ENCODE measurements at regions not wholly inside any gene's neighbourhood (a gene's known extent, or its start where the extent isn't known, plus 50 kb on each side); places are given as distances from the start of the nearest gene placed in this dataset.
"Not testable (repeated sequence)": the region's sequence is repeated elsewhere in the genome, so short reads cannot be mapped to it uniquely, and the experiment has no call there.

DNA sequence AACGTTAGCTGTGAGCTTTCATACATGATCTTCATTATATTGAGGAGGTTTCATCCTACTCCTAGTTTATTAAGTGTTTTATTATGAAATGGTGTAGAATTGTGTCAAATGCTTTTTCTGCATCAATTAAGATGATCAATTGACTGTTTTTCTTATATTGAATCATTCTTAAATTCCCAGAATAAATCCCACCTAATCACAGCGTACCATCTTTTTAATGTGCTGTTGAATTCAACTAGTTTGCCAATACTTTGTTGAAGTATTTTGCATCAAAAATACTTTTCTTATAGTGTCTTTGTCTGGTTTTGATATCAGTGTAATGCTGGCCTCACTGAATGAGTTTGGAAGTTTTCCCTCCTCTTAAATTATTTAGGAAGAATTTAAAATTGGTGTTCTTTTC lies 138.6 kb upstream of the SGCG start:
- no peak for ATAC-seq

DNA sequence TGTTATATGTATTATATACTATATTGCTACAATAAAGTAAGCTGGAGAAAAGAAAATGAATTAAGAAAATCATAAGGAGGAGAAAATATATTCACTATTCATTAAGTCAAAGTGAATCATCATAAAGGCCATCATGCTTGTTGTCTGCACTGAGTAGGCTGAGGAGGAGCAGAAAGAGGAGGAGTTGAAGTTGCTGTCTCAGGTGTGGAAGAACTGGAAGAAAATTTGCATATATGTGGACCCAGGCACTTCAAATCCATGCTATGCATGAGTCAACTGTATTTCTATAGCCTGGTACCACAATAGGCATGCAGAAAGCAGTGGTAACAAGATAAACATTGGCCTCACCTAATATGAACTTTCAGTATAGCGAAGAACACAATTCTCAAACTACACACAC lies 135.9 kb upstream of the SGCG start:
- no peak for ATAC-seq

DNA sequence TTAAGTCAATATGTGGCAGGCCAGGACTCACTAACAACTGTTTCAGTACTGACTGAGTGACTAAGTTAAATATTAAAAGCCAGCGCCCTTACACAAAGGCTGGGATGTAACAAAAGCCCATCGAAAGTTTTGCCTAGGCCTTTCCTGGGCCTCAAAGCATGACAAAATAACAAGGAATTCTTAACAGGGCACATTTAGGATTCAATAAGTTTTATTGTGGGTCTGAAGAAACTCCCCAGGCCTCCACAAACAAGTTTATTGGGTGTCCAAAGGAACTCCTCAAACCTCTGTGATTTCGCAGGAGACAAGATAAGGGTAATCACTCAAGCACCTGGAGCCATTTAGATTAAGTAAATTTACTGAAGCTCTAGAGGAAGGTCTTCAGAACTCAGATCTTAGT lies 130.7 kb upstream of the SGCG start:
- ATAC-seq: no peak

DNA sequence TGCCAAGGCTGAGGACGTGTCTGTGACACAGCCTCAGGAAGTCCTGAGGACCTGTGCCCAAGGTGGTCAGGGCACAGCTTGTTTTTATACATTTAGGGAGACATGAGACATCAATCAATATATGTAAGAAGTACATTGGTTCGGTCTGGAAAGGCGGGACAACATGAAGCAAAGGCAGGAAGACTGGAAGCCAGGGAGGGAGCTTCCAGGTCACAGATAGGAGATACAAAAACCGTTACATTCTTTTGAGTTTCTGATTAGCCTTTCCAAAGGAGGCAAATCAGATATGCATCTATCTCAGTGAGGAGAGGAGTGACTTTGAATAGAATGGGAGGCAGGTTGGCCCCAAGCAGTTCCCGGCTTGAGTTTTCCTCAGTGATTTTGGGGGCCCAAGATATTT lies 127.1 kb upstream of the SGCG start:
- ATAC-seq: not testable (repeated sequence)

DNA sequence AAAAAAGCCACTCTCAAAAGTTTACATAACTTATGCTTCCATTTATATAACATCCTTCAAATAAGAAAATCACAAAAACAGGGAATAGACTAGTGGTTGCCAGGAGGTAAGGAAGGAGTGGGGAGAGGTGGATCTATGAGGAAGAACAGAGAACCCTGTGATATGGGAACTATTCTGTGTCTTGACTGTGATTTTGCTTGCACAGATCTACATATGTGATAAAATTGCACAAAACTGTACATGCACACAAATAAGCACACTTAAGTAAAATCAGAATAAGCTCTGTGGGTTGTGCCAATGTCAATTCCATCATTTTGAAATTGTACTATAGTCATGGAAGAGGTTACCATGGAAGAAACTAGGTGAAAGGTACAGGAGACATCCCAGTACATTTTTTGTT lies 121.6 kb upstream of the SGCG start:
- ATAC-seq: no peak

DNA sequence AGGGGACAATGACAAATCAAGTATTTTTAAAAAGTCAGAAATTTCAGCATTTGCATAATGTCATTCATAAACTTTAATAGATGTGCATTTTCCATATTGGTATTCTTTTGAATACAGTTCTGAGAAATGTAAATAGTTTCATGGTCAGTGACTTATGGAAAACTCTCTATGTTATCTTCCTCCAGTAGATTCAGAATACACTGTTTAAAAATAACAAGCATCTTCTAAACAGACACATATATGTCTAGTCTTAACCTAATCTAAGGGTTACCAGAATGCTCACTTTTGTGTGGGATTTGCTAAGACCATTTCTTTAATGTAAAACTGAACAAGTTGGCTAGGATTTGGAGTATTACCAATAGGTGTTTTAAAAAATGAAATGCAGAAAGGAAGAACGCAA lies 119.8 kb upstream of the SGCG start:
- no peak for ATAC-seq

DNA sequence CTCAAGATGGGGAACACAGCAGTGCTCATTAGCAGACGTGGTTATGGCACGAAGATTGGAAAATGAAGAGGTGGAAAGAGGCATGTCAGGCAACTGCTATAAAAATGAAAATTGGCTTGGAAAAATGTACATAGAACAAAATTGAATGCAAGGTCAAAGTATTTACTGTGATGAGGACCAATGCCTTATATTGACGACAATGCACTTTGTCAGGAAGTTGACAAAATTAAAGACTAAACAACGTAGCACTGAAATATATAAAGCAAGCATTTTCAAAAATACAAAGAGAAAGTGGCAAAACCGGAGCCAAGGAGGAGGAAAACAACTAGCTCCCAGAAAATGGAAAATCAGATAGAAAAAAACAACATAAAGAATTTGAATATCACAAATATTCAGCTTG lies 113.7 kb upstream of the SGCG start:
- no peak for ATAC-seq

DNA sequence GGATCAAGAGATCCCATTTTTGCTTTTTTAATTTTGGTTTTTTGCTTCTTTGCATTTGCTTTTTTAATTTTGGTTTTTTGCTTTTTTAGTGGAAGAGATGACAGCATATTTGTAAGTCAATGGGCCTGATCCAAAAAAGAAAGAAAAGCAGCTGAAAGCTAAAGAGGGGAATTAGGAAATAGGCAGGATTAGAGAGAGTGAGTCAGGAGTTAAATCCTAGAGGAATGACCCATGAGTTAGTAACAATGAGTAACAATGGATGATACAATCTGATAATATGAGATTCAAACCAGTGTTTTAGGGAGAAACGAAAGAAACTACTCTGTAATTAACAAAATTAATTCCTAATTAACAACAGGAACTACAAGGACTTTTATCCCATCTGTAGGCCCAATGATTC lies 111.2 kb upstream of the SGCG start:
- no peak for ATAC-seq

DNA sequence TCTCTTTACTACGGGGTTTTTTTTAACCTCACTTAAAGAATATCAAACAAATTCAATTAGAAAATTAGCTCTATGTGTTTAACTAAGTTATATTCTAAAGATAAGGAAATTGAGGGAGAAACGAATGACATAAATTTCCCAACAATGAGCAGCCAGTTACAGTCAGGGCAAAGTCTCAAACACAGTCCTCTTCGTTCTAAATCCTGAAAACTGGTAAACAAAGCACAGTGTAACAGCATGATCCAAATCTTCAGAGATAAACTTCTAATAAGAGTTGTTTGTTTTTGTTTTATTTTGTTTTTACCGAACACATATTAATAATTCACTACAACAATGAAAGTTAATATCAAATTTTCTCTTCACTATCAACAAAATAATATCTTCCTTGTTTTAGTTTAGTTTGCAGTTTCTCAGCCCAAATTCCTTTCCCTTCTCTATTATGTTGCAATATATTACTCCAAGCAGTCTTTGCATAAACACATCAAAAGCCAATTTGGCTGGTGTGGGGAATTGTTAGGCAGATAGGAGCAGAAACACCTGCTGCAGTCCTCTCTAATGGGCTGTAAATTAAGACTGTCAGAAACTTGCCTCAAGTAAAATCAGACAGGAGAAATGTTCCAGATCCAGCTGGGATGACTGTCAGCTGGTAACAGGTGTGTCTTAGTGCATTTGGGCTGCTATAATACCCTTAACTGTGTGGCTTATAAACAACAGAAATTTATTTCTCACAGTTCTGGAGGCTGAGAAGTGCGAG lies 106.5 kb upstream of the SGCG start:
- ATAC-seq: no peak

DNA sequence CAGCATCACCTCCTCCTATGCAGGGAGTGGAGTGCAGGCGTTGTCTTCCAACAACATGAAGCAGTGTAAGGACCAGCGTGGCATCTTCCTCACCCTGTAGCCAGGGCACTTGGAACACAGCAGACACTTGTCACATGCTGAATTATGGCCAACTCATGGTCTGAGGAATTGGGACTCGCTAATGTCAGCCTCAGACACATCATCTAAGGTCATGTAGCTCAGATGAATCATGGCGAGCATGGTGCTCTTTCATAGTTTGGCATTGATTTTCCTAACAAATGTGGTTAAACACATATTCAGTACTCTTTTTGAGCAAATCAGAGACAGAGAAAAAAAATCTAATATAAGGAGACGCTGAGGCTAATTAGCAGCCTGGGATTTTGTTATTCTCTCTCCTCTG lies 99.6 kb upstream of the SGCG start:
- no peak for ATAC-seq

DNA sequence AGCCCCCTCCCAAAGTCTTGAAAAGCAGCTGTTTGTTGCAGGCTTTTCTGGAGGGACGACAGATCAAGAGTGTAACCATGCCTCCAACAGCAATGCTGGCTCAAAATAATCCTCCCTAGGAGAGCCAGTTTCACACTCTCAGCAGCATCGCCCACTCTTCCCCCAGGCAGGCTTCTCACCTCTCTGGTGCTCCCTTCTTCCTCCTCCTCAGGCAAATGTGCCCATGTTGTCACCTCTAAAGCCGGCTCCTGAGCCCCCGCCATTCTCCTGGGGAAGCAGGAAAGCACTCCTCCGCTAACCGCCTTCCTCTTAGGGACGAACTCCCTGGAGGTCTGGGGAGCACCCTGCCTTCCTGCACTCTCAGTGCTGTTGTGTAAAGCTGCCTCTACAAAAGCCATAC lies 98.9 kb upstream of the SGCG start:
- no peak for ATAC-seq

DNA sequence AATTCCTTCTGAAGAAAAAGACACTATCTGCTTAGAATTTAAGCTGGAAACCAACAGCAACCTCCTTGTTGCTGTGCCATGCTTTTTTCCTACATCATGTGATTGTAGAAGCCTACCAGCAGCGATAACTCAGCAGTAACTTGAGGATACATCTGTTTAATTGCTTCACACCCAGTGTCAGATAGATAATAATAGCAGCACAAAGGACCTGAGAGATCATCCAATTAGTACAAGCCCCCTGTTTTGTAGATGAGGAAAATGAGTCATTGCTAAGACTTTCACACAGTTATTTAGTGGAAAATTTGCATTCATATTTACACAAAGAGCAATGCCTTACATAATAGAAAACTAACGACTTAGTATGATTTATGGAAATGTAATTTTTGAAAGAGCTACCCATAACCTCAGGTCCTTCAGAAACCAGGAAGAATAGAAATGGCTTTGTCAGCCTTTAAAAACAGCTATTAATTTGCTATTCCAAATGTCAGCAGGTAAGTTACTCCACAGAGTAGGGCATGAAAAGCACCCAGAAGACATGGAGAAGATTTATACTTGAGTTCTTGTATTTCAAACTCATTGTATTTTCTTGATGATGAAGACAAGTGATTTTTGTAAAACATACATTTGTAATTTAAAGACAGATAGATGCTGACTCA lies 93.7 kb upstream of the SGCG start:
- no peak for ATAC-seq

DNA sequence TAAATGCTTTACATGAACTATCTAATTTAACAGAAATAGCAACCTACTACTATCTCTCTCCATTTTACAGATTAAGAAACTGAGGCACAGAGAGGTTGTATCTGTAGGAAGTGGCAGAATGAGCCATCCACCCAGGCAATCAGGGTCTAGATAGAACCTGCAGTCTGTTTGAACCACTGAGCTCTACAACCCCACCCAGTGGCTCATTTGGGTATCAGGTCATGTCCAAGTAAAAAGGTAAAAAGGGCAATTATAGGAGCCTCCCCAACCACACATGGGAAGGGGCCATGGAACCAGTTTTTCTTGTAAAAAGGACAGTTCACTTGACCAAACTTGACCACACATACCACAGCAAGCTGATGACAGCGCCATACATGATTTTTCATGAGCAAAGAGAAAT lies 92.9 kb upstream of the SGCG start:
- no peak for ATAC-seq

DNA sequence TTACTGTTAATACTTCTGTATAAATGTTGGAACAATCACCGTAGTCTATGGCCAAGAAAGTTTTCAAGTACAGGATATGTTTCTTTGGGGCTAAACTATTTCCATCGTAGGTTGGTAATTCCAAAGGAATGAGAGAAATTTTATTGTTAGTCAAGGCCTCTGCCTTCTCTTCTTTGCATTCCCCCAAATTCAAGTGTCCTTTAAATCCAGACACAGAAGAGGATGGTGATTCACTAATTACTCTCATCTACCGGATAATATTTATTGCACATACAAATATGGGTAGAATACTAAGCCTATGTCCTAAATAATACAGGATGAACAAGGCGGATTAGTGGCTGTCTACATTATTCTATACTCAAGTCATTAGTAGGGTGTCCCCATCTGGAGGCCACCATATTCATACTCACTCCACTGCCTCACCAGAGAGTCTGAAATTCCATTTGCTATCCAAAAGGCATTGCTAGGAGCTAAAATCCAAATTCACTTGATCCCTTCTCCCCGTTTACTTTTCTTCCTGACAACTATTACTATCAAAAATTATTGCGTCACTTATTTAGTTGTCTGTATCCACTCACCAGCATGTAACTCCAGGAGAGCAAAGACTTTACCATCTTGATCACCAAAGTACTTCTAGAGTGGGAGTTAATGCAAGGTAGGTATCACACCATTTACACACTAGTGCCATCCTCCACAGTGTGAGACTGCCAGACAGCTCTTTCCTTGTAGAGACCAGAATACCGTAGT lies 82.4 kb upstream of the SGCG start:
- no peak for ATAC-seq

DNA sequence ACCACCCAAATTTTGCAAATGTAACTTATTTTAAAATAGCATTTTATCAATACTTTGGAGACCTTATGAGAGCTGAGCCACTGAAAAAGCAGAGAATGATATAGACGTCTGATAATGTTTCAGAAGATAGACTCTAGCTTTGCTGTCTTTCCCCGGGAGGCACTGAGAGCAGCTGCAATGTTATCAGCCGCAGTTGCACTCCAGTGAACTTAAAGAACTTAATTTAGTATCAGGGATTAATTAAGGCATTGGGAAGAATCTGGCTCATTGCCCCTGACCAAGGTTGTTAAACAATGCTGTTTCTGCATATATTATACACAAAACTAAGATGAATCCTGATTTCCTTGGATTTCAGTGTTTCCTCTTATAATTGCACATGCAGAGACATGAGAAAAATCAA lies 75.7 kb upstream of the SGCG start:
- ATAC-seq: no peak

DNA sequence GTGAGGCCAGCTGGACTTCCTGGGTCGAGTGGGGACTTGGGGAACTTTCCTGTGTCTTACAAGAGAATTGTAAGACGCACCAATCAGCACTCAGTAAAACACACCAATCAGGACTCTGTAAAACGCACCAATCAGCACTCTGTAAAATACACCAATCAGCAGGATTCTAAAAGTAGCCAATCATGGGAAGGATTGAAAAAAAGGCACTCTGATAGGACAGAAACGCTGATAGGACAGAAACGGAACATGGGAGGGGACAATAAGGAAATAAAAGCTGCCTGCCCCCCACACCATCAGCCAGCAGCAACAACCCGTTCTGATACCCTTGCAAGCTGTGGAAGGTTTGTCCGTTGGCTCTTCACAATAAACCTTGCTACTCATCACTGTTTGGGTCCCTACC lies 73.1 kb upstream of the SGCG start:
- no peak for ATAC-seq

DNA sequence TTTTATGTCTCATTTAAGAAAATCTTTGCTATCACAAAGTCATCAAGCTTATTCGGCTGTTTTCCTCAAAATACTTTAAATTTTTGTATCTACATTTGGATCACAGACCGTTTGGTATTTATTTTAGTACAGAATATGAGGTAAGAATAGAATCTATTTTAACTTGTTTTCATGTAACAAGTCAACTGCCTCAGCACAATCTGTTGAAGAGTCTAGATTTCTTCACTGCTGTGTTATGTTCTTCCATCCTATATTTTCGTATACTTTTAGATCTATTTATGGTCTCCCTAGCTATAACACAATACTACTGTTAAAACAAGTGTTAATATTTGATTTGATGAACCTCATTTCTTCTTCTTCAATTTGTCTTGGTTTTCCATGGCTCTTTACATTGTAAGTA lies 61.6 kb upstream of the SGCG start:
- ATAC-seq: no peak

DNA sequence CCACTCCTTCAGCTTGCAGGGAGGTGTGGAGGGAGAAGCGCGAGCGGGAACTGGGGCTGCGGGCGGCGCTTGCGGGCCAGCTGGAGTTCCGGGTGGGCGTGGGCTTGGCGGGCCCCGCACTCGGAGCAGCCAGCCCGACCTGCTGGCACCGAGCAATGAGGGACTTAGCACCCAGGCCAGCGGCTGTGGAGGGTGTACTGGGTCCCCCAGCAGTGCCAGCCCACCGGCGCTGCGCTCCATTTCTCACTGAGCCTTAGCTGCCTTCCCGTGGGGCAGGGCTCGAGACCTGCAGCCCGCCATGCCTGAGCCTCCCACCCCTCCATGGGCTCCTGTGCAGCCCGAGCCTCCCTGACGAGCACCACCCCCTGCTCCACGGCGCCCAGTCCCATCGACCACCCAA lies 53.2 kb upstream of the SGCG start:
- ATAC-seq: not testable (repeated sequence)

DNA sequence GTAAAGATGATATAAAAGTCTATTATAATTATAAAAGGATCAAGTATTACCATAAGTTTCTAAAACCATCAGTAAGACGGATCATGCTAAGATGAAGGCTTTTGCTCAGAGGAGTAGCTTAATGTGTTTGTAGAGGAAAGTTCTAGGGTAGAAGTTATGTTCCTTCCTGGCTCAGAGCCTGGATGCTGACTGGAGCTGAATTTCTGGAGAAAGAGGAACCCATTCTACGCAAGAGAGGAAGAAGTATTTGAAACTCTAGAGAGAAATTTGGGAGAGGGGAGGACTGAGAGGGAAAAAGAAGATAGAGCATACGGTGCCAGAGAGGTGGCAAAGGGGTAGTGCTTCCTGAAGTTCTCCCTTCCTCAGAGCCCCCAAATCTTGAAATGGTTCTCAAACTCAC lies 51.4 kb upstream of the SGCG start:
- no peak for ATAC-seq

Measured in activated CD4-positive, CD25-positive, alpha-beta regulatory T cell treated with anti-CD3 and anti-CD28 coated beads, Interleukin-2, amount 50 U/mL, for 24 hours (primary cell).